SK-N-SH treated with all-trans-retinoic acid at 6 μM for 48 hours (cell line): ENCODE measurements at regions not wholly inside any gene's neighbourhood (a gene's known extent, or its start where the extent isn't known, plus 50 kb on each side); places are given as distances from the start of the nearest gene placed in this dataset.

Experiments
- ATAC-seq: fragments of 200-7000 bp; cut with Tn5 transposase; 3 replicates; pipeline ENCODE4 v1.9.1; 2020; ENCODE audit warnings: mild to moderate bottlenecking, moderate library complexity
- ARNTL ChIP-seq: fragments of 450-650 bp; formaldehyde crosslinking; IDR thresholded peaks from 2 replicates; pipeline ENCODE4 v1.5.0; 2020; ENCODE audit warnings: low read depth, mild to moderate bottlenecking, moderate library complexity, borderline replicate concordance
- BACH2 ChIP-seq: fragments of 250-450 bp; sonication (Bioruptor Pico); IDR thresholded peaks from 2 replicates; pipeline ENCODE4 v1.9.0; 2021; ENCODE audit warnings: mild to moderate bottlenecking, borderline replicate concordance
- CSDC2 ChIP-seq: fragments of 250-450 bp; sonication (Bioruptor Pico); IDR thresholded peaks from 2 replicates; pipeline ENCODE4 v1.5.0; 2020; ENCODE audit warnings: mild to moderate bottlenecking, moderate library complexity
- ESRRG ChIP-seq: fragments of 250-450 bp; sonication (Bioruptor Pico); IDR thresholded peaks from 2 replicates; pipeline ENCODE4 v1.6.1; 2021; ENCODE audit warnings: mild to moderate bottlenecking
- ISL1 ChIP-seq: fragments of 250-450 bp; sonication (Bioruptor Pico); IDR thresholded peaks from 2 replicates; pipeline ENCODE4 v2.1.2; 2022; ENCODE audit warnings: mild to moderate bottlenecking, moderate library complexity
- OSR1 ChIP-seq: fragments of 250-450 bp; sonication (Bioruptor Pico); IDR thresholded peaks from 2 replicates; pipeline ENCODE4 v1.8.0; 2022; ENCODE audit warnings: moderate library complexity, mild to moderate bottlenecking, inconsistent platforms
- PPARA ChIP-seq: fragments of 250-450 bp; sonication (Bioruptor Pico); IDR thresholded peaks from 2 replicates; pipeline ENCODE4 v1.5.0; 2020; ENCODE audit warnings: mild to moderate bottlenecking, borderline replicate concordance
- RARB ChIP-seq: fragments of 250-450 bp; sonication (Bioruptor Pico); IDR thresholded peaks from 2 replicates; pipeline ENCODE4 v1.8.0; 2021; ENCODE audit warnings: mild to moderate bottlenecking, moderate library complexity
- SNAI2 ChIP-seq: fragments of 250-450 bp; sonication (Bioruptor Pico); IDR thresholded peaks from 2 replicates; pipeline ENCODE4 v1.5.0; 2020; ENCODE audit warnings: mild to moderate bottlenecking, moderate library complexity
- TCF4 ChIP-seq: fragments of 250-450 bp; sonication (Bioruptor Pico); IDR thresholded peaks from 2 replicates; pipeline ENCODE4 v1.8.0; 2021; ENCODE audit warnings: mild to moderate bottlenecking, moderate library complexity, borderline replicate concordance
- TOX ChIP-seq: fragments of 250-450 bp; sonication (Bioruptor Pico); IDR thresholded peaks from 2 replicates; pipeline ENCODE4 v1.8.0; 2021; ENCODE audit warnings: mild to moderate bottlenecking, moderate library complexity, borderline replicate concordance
- ZFP3 ChIP-seq: fragments of 250-450 bp; sonication (Bioruptor Pico); IDR thresholded peaks from 2 replicates; pipeline ENCODE4 v1.5.0; 2020; ENCODE audit warnings: mild to moderate bottlenecking, moderate library complexity
- ZFP30 ChIP-seq: fragments of 450-650 bp; formaldehyde crosslinking; IDR thresholded peaks from 2 replicates; pipeline ENCODE4 v1.5.0; 2022; ENCODE audit warnings: mild to moderate bottlenecking, moderate library complexity
- ZNF565 ChIP-seq: fragments of 450-650 bp; formaldehyde crosslinking; conservative IDR thresholded peaks from 2 replicates; pipeline ENCODE4 v1.5.0; 2020; ENCODE audit warnings: low read depth, mild to moderate bottlenecking, moderate library complexity
- ZNF70 ChIP-seq: fragments of 450-650 bp; formaldehyde crosslinking; IDR thresholded peaks from 2 replicates; pipeline ENCODE4 v1.5.0; 2020; ENCODE audit warnings: mild to moderate bottlenecking, moderate library complexity
- ZNF8 ChIP-seq: fragments of 450-650 bp; formaldehyde crosslinking; IDR thresholded peaks from 2 replicates; pipeline ENCODE4 v1.5.0; 2020; ENCODE audit warnings: mild to moderate bottlenecking, moderate library complexity
- TF ChIP-seq, protein P1 (sequence below): fragments of 250-450 bp; sonication (Bioruptor Pico); IDR thresholded peaks from 2 replicates; pipeline ENCODE4 v1.8.0; 2021; ENCODE audit warnings: low read depth, mild to moderate bottlenecking, moderate library complexity, borderline replicate concordance
- TF ChIP-seq, protein P2 (sequence below): fragments of 250-450 bp; sonication (Bioruptor Pico); IDR thresholded peaks from 2 replicates; pipeline ENCODE4 v1.5.1; 2021; ENCODE audit warnings: mild to moderate bottlenecking, moderate library complexity
- TF ChIP-seq, protein P3 (sequence below): fragments of 250-450 bp; sonication (Bioruptor Pico); IDR thresholded peaks from 2 replicates; pipeline ENCODE4 v1.5.1; 2020; ENCODE audit warnings: low read depth, mild to moderate bottlenecking, moderate library complexity
- TF ChIP-seq, protein P4 (sequence below): fragments of 250-450 bp; sonication (Bioruptor Pico); IDR thresholded peaks from 2 replicates; pipeline ENCODE4 v1.8.0; 2020; ENCODE audit warnings: mild to moderate bottlenecking, moderate library complexity, borderline replicate concordance

DNA sequence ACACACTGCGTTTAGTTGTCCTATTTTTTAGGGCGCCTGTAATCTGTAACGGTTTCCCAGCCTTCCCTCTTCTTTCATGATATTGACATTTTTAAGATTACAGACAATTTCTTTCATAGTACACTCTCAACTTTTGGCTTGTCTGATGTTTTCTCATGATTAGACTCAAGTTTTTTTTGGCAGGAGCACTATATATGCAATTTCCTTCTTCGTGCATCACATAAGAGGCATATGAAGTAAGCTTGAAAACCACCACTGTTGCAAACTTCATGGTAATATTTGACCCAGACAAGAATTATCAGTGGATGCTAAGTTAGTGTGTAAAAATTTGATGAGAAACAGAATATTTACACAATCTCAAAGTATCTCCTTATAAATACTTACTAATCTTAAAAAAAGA, 119.2 kb upstream of the CMC1 start:
- no peak for ATAC-seq
- TF ChIP-seq TOX (CRISPR knock-in tag) = no peak
- no peak for TF ChIP-seq ZNF565

DNA sequence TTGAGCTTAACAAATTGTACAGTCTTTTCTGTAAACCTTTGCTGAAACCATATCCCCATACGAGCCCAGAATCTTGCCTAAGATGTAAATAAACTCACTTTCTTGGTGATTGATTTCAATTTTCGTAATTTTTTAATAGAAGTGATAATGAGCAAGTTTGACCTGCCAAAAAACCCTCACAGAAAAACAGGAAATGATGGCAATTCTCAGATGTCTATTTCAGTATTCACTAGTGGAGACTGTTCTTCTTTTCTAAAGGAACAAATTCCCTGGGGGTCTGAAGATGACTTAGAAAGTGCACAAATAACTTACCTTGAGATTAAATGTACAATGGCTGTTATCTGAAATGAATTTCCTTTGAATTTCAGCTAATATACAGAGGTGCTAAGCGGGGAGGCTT, 116.5 kb upstream of the CMC1 start:
- ATAC-seq = no peak
- no peak for TF ChIP-seq ISL1
- no peak for TF ChIP-seq PPARA
- no peak for TF ChIP-seq ESRRG
- TF ChIP-seq SNAI2 (CRISPR knock-in tag) = no peak
- no peak for TF ChIP-seq OSR1 (CRISPR knock-in tag)
- TF ChIP-seq, protein P1, sequence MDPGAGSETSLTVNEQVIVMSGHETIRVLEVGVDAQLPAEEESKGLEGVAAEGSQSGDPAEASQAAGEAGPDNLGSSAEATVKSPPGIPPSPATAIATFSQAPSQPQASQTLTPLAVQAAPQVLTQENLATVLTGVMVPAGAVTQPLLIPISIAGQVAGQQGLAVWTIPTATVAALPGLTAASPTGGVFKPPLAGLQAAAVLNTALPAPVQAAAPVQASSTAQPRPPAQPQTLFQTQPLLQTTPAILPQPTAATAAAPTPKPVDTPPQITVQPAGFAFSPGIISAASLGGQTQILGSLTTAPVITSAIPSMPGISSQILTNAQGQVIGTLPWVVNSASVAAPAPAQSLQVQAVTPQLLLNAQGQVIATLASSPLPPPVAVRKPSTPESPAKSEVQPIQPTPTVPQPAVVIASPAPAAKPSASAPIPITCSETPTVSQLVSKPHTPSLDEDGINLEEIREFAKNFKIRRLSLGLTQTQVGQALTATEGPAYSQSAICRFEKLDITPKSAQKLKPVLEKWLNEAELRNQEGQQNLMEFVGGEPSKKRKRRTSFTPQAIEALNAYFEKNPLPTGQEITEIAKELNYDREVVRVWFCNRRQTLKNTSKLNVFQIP = no peak
- TF ChIP-seq CSDC2 (CRISPR knock-in tag) = no peak
- TF ChIP-seq ZFP3 (CRISPR knock-in tag) = no peak
- no peak for TF ChIP-seq ZNF70 (CRISPR knock-in tag)
- TF ChIP-seq ZFP30 (CRISPR knock-in tag) = no peak
- TF ChIP-seq RARB = no peak
- no peak for TF ChIP-seq TCF4 (CRISPR knock-in tag)
- no peak for TF ChIP-seq BACH2

DNA sequence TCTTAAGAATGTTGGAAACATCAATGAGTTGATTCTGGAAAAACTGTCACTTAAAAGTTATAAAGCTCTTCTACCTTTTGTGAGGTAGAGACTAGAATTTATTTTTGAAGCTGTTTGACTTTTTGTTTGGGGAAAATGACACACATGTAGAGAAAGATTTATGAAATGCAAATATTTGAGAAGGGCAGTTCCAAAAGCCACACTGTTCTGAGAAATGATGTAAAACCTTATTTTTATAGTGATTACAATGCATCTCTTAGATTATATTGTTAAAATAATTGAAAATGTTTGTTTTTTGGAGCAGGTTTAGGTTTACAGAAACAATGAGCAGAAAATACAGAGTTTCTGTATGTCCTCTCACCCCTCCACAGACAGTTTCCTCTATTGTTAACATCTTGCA, 116.1 kb upstream of the CMC1 start:
- no peak for ATAC-seq
- TF ChIP-seq, protein P1 = no peak
- TF ChIP-seq ZNF70 (CRISPR knock-in tag) (no peak), ZNF565 (no peak), PPARA (no peak), ZNF8 (CRISPR knock-in tag) (no peak), ZFP30 (CRISPR knock-in tag) (no peak), ZFP3 (CRISPR knock-in tag) (no peak), ISL1 (no peak), BACH2 (no peak), TOX (CRISPR knock-in tag) (no peak)
- TF ChIP-seq, protein P2, sequence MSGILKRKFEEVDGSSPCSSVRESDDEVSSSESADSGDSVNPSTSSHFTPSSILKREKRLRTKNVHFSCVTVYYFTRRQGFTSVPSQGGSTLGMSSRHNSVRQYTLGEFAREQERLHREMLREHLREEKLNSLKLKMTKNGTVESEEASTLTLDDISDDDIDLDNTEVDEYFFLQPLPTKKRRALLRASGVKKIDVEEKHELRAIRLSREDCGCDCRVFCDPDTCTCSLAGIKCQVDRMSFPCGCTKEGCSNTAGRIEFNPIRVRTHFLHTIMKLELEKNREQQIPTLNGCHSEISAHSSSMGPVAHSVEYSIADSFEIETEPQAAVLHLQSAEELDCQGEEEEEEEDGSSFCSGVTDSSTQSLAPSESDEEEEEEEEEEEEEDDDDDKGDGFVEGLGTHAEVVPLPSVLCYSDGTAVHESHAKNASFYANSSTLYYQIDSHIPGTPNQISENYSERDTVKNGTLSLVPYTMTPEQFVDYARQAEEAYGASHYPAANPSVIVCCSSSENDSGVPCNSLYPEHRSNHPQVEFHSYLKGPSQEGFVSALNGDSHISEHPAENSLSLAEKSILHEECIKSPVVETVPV (CRISPR knock-in tag) = no peak
- TF ChIP-seq, protein P3, sequence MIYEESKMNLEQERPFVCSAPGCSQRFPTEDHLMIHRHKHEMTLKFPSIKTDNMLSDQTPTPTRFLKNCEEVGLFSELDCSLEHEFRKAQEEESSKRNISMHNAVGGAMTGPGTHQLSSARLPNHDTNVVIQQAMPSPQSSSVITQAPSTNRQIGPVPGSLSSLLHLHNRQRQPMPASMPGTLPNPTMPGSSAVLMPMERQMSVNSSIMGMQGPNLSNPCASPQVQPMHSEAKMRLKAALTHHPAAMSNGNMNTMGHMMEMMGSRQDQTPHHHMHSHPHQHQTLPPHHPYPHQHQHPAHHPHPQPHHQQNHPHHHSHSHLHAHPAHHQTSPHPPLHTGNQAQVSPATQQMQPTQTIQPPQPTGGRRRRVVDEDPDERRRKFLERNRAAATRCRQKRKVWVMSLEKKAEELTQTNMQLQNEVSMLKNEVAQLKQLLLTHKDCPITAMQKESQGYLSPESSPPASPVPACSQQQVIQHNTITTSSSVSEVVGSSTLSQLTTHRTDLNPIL (CRISPR knock-in tag) = no peak
- TF ChIP-seq, all 23 proteins: peak for 0

DNA sequence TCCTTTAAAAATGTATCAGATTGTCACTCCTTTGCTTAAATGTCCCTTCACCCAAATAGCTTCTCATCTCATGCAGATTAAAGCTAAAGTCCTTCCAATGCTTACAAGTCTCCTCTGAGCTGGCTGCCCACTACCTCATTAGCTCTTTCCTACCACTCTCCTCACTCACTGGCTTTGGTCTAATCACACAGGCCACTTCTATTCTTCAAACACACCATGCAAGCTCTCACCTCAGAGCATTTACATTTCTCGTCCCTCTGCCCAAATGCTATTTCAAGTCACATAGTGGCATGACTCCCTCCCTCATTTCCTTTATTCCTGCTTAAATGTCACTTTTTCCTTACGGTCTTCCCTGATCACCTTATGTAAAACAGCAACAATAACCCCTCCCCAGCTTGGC, 110.6 kb upstream of the CMC1 start:
- TF ChIP-seq ISL1 (no peak), ESRRG (no peak), ZFP30 (CRISPR knock-in tag) (no peak), PPARA (no peak), ZNF70 (CRISPR knock-in tag) (no peak), ZNF8 (CRISPR knock-in tag) (no peak), TCF4 (CRISPR knock-in tag) (no peak), ARNTL (CRISPR knock-in tag) (no peak)
- TF ChIP-seq, protein P3 (CRISPR knock-in tag) = no peak
- TF ChIP-seq, protein P4, sequence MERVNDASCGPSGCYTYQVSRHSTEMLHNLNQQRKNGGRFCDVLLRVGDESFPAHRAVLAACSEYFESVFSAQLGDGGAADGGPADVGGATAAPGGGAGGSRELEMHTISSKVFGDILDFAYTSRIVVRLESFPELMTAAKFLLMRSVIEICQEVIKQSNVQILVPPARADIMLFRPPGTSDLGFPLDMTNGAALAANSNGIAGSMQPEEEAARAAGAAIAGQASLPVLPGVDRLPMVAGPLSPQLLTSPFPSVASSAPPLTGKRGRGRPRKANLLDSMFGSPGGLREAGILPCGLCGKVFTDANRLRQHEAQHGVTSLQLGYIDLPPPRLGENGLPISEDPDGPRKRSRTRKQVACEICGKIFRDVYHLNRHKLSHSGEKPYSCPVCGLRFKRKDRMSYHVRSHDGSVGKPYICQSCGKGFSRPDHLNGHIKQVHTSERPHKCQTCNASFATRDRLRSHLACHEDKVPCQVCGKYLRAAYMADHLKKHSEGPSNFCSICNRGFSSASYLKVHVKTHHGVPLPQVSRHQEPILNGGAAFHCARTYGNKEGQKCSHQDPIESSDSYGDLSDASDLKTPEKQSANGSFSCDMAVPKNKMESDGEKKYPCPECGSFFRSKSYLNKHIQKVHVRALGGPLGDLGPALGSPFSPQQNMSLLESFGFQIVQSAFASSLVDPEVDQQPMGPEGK (CRISPR knock-in tag) = no peak
- TF ChIP-seq, protein P1 = no peak
- ATAC-seq = no peak
